ENCODE measurements at regions not wholly inside any gene's neighbourhood (a gene's known extent, or its start where the extent isn't known, plus 50 kb on each side); places are given as distances from the start of the nearest gene placed in this dataset.

DNA sequence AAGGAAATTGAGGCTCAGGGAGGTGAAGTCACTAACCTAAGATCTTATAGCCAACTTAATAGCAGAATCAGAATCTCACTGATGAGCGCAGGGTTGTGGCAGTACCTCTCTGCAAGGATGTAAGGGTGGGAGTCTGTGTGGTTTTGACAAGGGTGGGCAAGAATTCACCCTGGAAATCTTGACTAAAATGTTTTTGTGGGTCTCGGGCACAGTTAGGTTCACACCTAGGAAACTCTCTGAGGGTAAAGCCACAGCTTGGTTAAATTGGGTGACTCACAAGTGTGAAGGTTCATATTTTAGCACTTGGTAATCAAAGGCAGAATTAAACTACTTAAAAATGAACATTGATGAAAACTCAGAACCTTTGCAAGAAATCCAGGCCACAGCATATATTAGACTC, 178.2 kb upstream of the EOMES start:
- BruUV-seq (replicated peaks) = no TSS peak
- Histone ChIP-seq H3K27ac (ENCODE audit: low read depth, low read length, poor library complexity, severe bottlenecking) (no peak overlapping the region), H3K9me3 (ENCODE audit: low read depth, low read length, poor library complexity, severe bottlenecking) (no peaks in the 10 kb centered on the region), H3K4me1 (ENCODE audit: insufficient read depth, low read length, poor library complexity, severe bottlenecking) (no peaks in the 10 kb centered on the region), H3K36me3 (ENCODE audit: insufficient read depth, low read length, poor library complexity, severe bottlenecking) (no peaks in the 10 kb centered on the region), H3K4me3 (ENCODE audit: low read depth, low read length, poor library complexity, severe bottlenecking) (no peak overlapping the region), H3K27me3 (replicated peaks; ENCODE audit: insufficient read depth, low read depth, low read length, poor library complexity) (no peaks in the 10 kb centered on the region)
- intact Hi-C loops (cut with micrococcal nuclease; ENCODE audit: unreplicated experiment) = no loop called here
- TF ChIP-seq EZH2 (IDR thresholded peaks at IDR 0.05; ENCODE audit: borderline replicate concordance, low read depth, low read length, poor library complexity, severe bottlenecking) = no peak
- TF ChIP-seq, protein P1, sequence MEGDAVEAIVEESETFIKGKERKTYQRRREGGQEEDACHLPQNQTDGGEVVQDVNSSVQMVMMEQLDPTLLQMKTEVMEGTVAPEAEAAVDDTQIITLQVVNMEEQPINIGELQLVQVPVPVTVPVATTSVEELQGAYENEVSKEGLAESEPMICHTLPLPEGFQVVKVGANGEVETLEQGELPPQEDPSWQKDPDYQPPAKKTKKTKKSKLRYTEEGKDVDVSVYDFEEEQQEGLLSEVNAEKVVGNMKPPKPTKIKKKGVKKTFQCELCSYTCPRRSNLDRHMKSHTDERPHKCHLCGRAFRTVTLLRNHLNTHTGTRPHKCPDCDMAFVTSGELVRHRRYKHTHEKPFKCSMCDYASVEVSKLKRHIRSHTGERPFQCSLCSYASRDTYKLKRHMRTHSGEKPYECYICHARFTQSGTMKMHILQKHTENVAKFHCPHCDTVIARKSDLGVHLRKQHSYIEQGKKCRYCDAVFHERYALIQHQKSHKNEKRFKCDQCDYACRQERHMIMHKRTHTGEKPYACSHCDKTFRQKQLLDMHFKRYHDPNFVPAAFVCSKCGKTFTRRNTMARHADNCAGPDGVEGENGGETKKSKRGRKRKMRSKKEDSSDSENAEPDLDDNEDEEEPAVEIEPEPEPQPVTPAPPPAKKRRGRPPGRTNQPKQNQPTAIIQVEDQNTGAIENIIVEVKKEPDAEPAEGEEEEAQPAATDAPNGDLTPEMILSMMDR (conservative IDR thresholded peaks at IDR 0.05; ENCODE audit: low read depth, low read length) = no peak
- DNase-seq (ENCODE audit: low spot score) = no peak
- CTCF ChIA-PET = no interaction called here
- POLR2A ChIA-PET (ENCODE audit: low non-redundant PET) = no interaction called here

GRCh38 chr3:27903446-27903845, 181.3 kb upstream of the EOMES start:
- no peak for DNase-seq (ENCODE audit: low spot score)
- Histone ChIP-seq H3K27me3 (replicated peaks; ENCODE audit: insufficient read depth, low read depth, low read length, poor library complexity) (no peaks in the 10 kb centered on the region), H3K27ac (ENCODE audit: low read depth, low read length, poor library complexity, severe bottlenecking) (no peak overlapping the region), H3K4me3 (ENCODE audit: low read depth, low read length, poor library complexity, severe bottlenecking) (no peak overlapping the region), H3K4me1 (ENCODE audit: insufficient read depth, low read length, poor library complexity, severe bottlenecking) (no peaks in the 10 kb centered on the region), H3K9me3 (ENCODE audit: low read depth, low read length, poor library complexity, severe bottlenecking) (no peaks in the 10 kb centered on the region), H3K36me3 (ENCODE audit: insufficient read depth, low read length, poor library complexity, severe bottlenecking) (no peaks in the 10 kb centered on the region)
- ChIA-PET CTCF (no interaction called here), POLR2A (ENCODE audit: low non-redundant PET) (no interaction called here)
- intact Hi-C loops (cut with micrococcal nuclease; ENCODE audit: unreplicated experiment) = no loop called here
- no TSS peak for BruUV-seq (replicated peaks)
- TF ChIP-seq, protein P1 (conservative IDR thresholded peaks at IDR 0.05; ENCODE audit: low read depth, low read length) = no peak
- TF ChIP-seq EZH2 (IDR thresholded peaks at IDR 0.05; ENCODE audit: borderline replicate concordance, low read depth, low read length, poor library complexity, severe bottlenecking) = no peak

GRCh38 chr3:27905625-27906024, 183.5 kb upstream of the EOMES start:
- TF ChIP-seq EZH2 (IDR thresholded peaks at IDR 0.05; ENCODE audit: borderline replicate concordance, low read depth, low read length, poor library complexity, severe bottlenecking) = no peak
- TF ChIP-seq, protein P1 (conservative IDR thresholded peaks at IDR 0.05; ENCODE audit: low read depth, low read length) = no peak
- H3K4me3 ChIP-seq (ENCODE audit: low read depth, low read length, poor library complexity, severe bottlenecking) = no peak overlapping the region
- H3K4me1 ChIP-seq (ENCODE audit: insufficient read depth, low read length, poor library complexity, severe bottlenecking) = no peaks in the 10 kb centered on the region
- H3K27me3 ChIP-seq (replicated peaks; ENCODE audit: insufficient read depth, low read depth, low read length, poor library complexity) = no peaks in the 10 kb centered on the region
- intact Hi-C loops (cut with micrococcal nuclease; ENCODE audit: unreplicated experiment) = no loop called here
- no peak for DNase-seq (ENCODE audit: low spot score)
- no peaks in the 10 kb centered on the region for H3K9me3 ChIP-seq (ENCODE audit: low read depth, low read length, poor library complexity, severe bottlenecking)
- H3K27ac ChIP-seq (ENCODE audit: low read depth, low read length, poor library complexity, severe bottlenecking) = no peak overlapping the region
- ChIA-PET POLR2A (ENCODE audit: low non-redundant PET) (no interaction called here), CTCF (no interaction called here)
- no TSS peak for BruUV-seq (replicated peaks)
- no peaks in the 10 kb centered on the region for H3K36me3 ChIP-seq (ENCODE audit: insufficient read depth, low read length, poor library complexity, severe bottlenecking)
